IMR-90 (cell line): ENCODE measurements at regions not wholly inside any gene's neighbourhood (a gene's known extent, or its start where the extent isn't known, plus 50 kb on each side); places are given as distances from the start of the nearest gene placed in this dataset.

Experiments used
- ATAC-seq: fragments of 200-7000 bp; cut with Tn5 transposase; 2 replicates; pipeline ENCODE4 v1.9.1; 2020; ENCODE audit warnings: low read depth, mild to moderate bottlenecking, moderate library complexity
- BruUV-seq: library from RNA; stranded (reverse); fragments of 400-500 nt; replicated peaks from 2 replicates; lab custom pipeline; 2021; lab: Mats Ljungman, UMichigan
- CTCF ChIA-PET: fragments of 300-600 bp; formaldehyde crosslinking; extraction: SDS; loops from one replicate; lab custom pipeline; 2021; ENCODE audit warnings: antibody characterized with exemption; lab: Yijun Ruan, JAX
- POLR2A ChIA-PET: fragments of 300-600 bp; sonication (Branson Sonifier 250); formaldehyde crosslinking; loops from one replicate; lab custom pipeline; 2022; ENCODE audit warnings: antibody characterized with exemption; ENCODE audit not compliant: unreplicated experiment; lab: Charles Lee
- DNase-seq: peaks from one replicate; pipeline ENCODE4 v3.0.0; 2013
- H2AFZ ChIP-seq: replicated peaks from 2 replicates; pipeline ENCODE3; 2013; ENCODE audit warnings: low read length, mild to moderate bottlenecking; ENCODE audit not compliant: poor library complexity
- H2AK5ac ChIP-seq: 2 replicates; pipeline ENCODE4 v1.6.1; 2013; ENCODE audit warnings: low read depth, low read length, inconsistent platforms
- H2AK9ac ChIP-seq: replicated peaks from 2 replicates; pipeline ENCODE3; 2013; ENCODE audit warnings: mild to moderate bottlenecking, low read depth, low read length, moderate library complexity; ENCODE audit not compliant: poor library complexity
- H2BK120ac ChIP-seq: 2 replicates; pipeline ENCODE4 v1.6.1; 2013; ENCODE audit warnings: low read depth, low read length, inconsistent platforms
- H2BK15ac ChIP-seq: 3 replicates; pipeline ENCODE4 v1.6.1; 2013; ENCODE audit warnings: low read depth, low read length, inconsistent platforms
- H2BK20ac ChIP-seq: 2 replicates; pipeline ENCODE4 v1.6.1; 2013; ENCODE audit warnings: low read depth, mild to moderate bottlenecking, inconsistent platforms, low read length, moderate library complexity
- H2BK5ac ChIP-seq: 2 replicates; pipeline ENCODE4 v1.6.1; 2013; ENCODE audit warnings: mild to moderate bottlenecking, low read depth, low read length, inconsistent platforms; ENCODE audit not compliant: poor library complexity, severe bottlenecking
- H3K14ac ChIP-seq: replicated peaks from 2 replicates; pipeline ENCODE4 v1.6.1; 2013; ENCODE audit warnings: low read depth, low read length, inconsistent platforms
- H3K18ac ChIP-seq: 2 replicates; pipeline ENCODE4 v1.6.1; 2013; ENCODE audit warnings: low read depth, low read length, control low read depth
- H3K23ac ChIP-seq: 2 replicates; pipeline ENCODE4 v1.6.1; 2013; ENCODE audit warnings: low read depth, low read length, inconsistent platforms
- H3K27ac ChIP-seq: 2 replicates; pipeline ENCODE4 v1.5.1; 2013; ENCODE audit warnings: mild to moderate bottlenecking, control low read depth, low read length; ENCODE audit not compliant: insufficient read depth
- H3K27me3 ChIP-seq: 2 replicates; pipeline ENCODE4 v1.6.1; 2013; ENCODE audit warnings: low read length; ENCODE audit not compliant: control insufficient read depth, insufficient read depth
- H3K36me3 ChIP-seq: 2 replicates; pipeline ENCODE4 v1.6.1; 2013; ENCODE audit warnings: low read length, mixed read lengths; ENCODE audit not compliant: control insufficient read depth, insufficient read depth
- H3K4ac ChIP-seq: 2 replicates; pipeline ENCODE4 v1.6.1; 2013; ENCODE audit warnings: low read depth, low read length, inconsistent platforms
- H3K4me1 ChIP-seq: 2 replicates; pipeline ENCODE4 v1.6.1; 2013; ENCODE audit warnings: low read length, mixed read lengths; ENCODE audit not compliant: control insufficient read depth, insufficient read depth
- H3K4me2 ChIP-seq: 2 replicates; pipeline ENCODE4 v1.6.1; 2013; ENCODE audit warnings: low read depth, mild to moderate bottlenecking, control low read depth, low read length, moderate library complexity
- H3K4me3 ChIP-seq: 2 replicates; pipeline ENCODE4 v1.5.1; 2013; ENCODE audit warnings: low read depth, mild to moderate bottlenecking, control low read depth, low read length, moderate library complexity; ENCODE audit not compliant: insufficient read depth
- H3K56ac ChIP-seq: 2 replicates; pipeline ENCODE4 v1.6.1; 2013; ENCODE audit warnings: low read length, inconsistent platforms; ENCODE audit not compliant: insufficient read depth; ENCODE audit errors: extremely low read depth
- H3K79me1 ChIP-seq, 2 experiments: 2 replicates each; pipeline ENCODE4 v1.6.1; 2013; ENCODE audit warnings: low read length in 2 of 2, inconsistent platforms in 1 of 2, low read depth in 1 of 2
- H3K9ac ChIP-seq: 2 replicates; pipeline ENCODE4 v1.6.1; 2013; ENCODE audit warnings: low read depth, low read length, control low read depth
- H3K9me1 ChIP-seq: 2 replicates; pipeline ENCODE4 v1.6.1; 2013; ENCODE audit warnings: low read length, inconsistent platforms; ENCODE audit not compliant: insufficient read depth
- H3K9me3 ChIP-seq: 2 replicates; pipeline ENCODE4 v1.6.1; 2013; ENCODE audit warnings: low read length; ENCODE audit not compliant: control insufficient read depth, insufficient read depth
- H4K20me1 ChIP-seq: 2 replicates; pipeline ENCODE4 v1.6.1; 2013; ENCODE audit warnings: low read length, inconsistent platforms; ENCODE audit not compliant: insufficient read depth
- H4K5ac ChIP-seq: 2 replicates; pipeline ENCODE4 v1.6.1; 2013; ENCODE audit warnings: mild to moderate bottlenecking, low read depth, low read length, control low read depth
- H4K8ac ChIP-seq, 2 experiments: 2 replicates each; pipeline ENCODE4 v1.6.1; 2013; ENCODE audit warnings: low read depth in 2 of 2, low read length in 2 of 2, control low read depth in 1 of 2, inconsistent platforms in 1 of 2
- H4K91ac ChIP-seq: 2 replicates; pipeline ENCODE4 v1.6.1; 2013; ENCODE audit warnings: low read depth, low read length, inconsistent platforms; ENCODE audit not compliant: insufficient read depth
- BHLHE40 ChIP-seq: fragments of 150-350 bp; IDR thresholded peaks from 2 replicates; pipeline ENCODE4 v1.6.1; 2016; ENCODE audit warnings: mild to moderate bottlenecking, low read depth, low read length
- CEBPB ChIP-seq: IDR thresholded peaks from 2 replicates; pipeline ENCODE4 v1.6.1; 2012; ENCODE audit warnings: low read depth, low read length, improper control_type of control experiment
- CHD1 ChIP-seq: IDR thresholded peaks from 2 replicates; pipeline ENCODE4 v1.6.1; 2012; ENCODE audit warnings: low read depth, low read length, improper control_type of control experiment
- CTCF ChIP-seq: conservative IDR thresholded peaks from 2 replicates; pipeline ENCODE4 v1.5.1; 2012; ENCODE audit warnings: mild to moderate bottlenecking, low read depth, low read length, improper control_type of control experiment
- FOS ChIP-seq: fragments of 150-350 bp; IDR thresholded peaks from 2 replicates; pipeline ENCODE4 v1.6.1; 2016; ENCODE audit warnings: low read depth, low read length
- MAFK ChIP-seq: IDR thresholded peaks from 2 replicates; pipeline ENCODE4 v1.6.1; 2012; ENCODE audit warnings: low read depth, low read length, improper control_type of control experiment
- MAZ ChIP-seq: IDR thresholded peaks from 2 replicates; pipeline ENCODE4 v1.6.1; 2012; ENCODE audit warnings: low read depth, mild to moderate bottlenecking, low read length, improper control_type of control experiment, moderate library complexity, borderline replicate concordance
- MXI1 ChIP-seq: IDR thresholded peaks from 2 replicates; pipeline ENCODE4 v1.6.1; 2012; ENCODE audit warnings: low read depth, mild to moderate bottlenecking, low read length, moderate library complexity, borderline replicate concordance
- NFE2L2 ChIP-seq: fragments of 150-350 bp; IDR thresholded peaks from 2 replicates; pipeline ENCODE4 v1.6.1; 2016; ENCODE audit warnings: low read depth, mild to moderate bottlenecking, low read length
- RFX5 ChIP-seq: IDR thresholded peaks from 2 replicates; pipeline ENCODE4 v1.8.0; 2012; ENCODE audit warnings: low read depth, mild to moderate bottlenecking, low read length, moderate library complexity
- SMC3 ChIP-seq: fragments of 150-350 bp; IDR thresholded peaks from 2 replicates; pipeline ENCODE4 v1.6.1; 2016; ENCODE audit warnings: low read depth, mild to moderate bottlenecking, antibody characterized with exemption, low read length, moderate library complexity
- USF2 ChIP-seq: fragments of 150-350 bp; IDR thresholded peaks from 2 replicates; pipeline ENCODE4 v1.6.1; 2017; ENCODE audit warnings: mild to moderate bottlenecking, antibody characterized with exemption, low read length, low read depth
- dilution Hi-C: fragments of 300-500 bp; cut with HindIII; formaldehyde crosslinking; loops from one replicate; pipeline ENCODE4 v1.14.3; 2018; ENCODE audit warnings: low sequenced_read_pairs; ENCODE audit not compliant: unreplicated experiment
- in situ Hi-C: fragments of 300-500 bp; cut with MboI; formaldehyde crosslinking; loops from 3 replicates; pipeline ENCODE4 v1.14.3; 2019; ENCODE audit warnings: low sequenced_read_pairs, inconsistent platforms, mixed read lengths
- intact Hi-C: fragments of 100-400 bp; cut with micrococcal nuclease; formaldehyde crosslinking; loops from 2 replicates; pipeline ENCODE4 v1.10.0; 2022
- TF ChIP-seq, protein P1 (sequence below): fragments of 150-350 bp; IDR thresholded peaks from 2 replicates; pipeline ENCODE4 v1.6.1; 2016; ENCODE audit warnings: low read depth, mild to moderate bottlenecking, low read length, moderate library complexity, borderline replicate concordance

- no peak overlapping the region for H4K8ac ChIP-seq
- H3K79me1 ChIP-seq, result no peaks in the 10 kb centered on the region
- no peak overlapping the region for H4K91ac ChIP-seq
- H2AK9ac ChIP-seq, result no peak overlapping the region
- no peaks in the 10 kb centered on the region for H3K4me1 ChIP-seq
- H3K27ac ChIP-seq, result no peak overlapping the region
- H2BK20ac ChIP-seq, result no peak overlapping the region
- ChIA-PET CTCF (no interaction called here), POLR2A (no interaction called here)
- no peaks in the 10 kb centered on the region for H4K20me1 ChIP-seq
- no peak for TF ChIP-seq MAZ
- TF ChIP-seq MXI1, result no peak
- no peak for TF ChIP-seq FOS
- no peak for TF ChIP-seq MAFK
- TF ChIP-seq, protein P1, sequence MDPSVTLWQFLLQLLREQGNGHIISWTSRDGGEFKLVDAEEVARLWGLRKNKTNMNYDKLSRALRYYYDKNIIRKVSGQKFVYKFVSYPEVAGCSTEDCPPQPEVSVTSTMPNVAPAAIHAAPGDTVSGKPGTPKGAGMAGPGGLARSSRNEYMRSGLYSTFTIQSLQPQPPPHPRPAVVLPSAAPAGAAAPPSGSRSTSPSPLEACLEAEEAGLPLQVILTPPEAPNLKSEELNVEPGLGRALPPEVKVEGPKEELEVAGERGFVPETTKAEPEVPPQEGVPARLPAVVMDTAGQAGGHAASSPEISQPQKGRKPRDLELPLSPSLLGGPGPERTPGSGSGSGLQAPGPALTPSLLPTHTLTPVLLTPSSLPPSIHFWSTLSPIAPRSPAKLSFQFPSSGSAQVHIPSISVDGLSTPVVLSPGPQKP, result no peak
- TF ChIP-seq RFX5, result no peak
- TF ChIP-seq BHLHE40, result no peak
- TF ChIP-seq CEBPB, result no peak
- TF ChIP-seq USF2, result no peak
- TF ChIP-seq SMC3, result no peak
- TF ChIP-seq NFE2L2, result no peak
- TF ChIP-seq CHD1, result no peak
- no peak for TF ChIP-seq CTCF
- no peak overlapping the region for H3K9ac ChIP-seq
- no peak overlapping the region for H2BK5ac ChIP-seq
- H2BK120ac ChIP-seq, result no peak overlapping the region
- H3K4ac ChIP-seq, result no peak overlapping the region
- no peak overlapping the region for H3K4me3 ChIP-seq
- BruUV-seq, result no TSS peak
- no peaks in the 10 kb centered on the region for H3K36me3 ChIP-seq
- dilution Hi-C loops (no loop called here), in situ Hi-C loops (no loop called here), intact Hi-C loops (no loop called here)
- no peaks in the 10 kb centered on the region for H3K27me3 ChIP-seq
- no peak overlapping the region for H4K5ac ChIP-seq
- no peak overlapping the region for H2BK15ac ChIP-seq
- no peak overlapping the region for H3K56ac ChIP-seq
- no peak overlapping the region for H2AFZ ChIP-seq
- no peak overlapping the region for H3K14ac ChIP-seq
- H3K23ac ChIP-seq, result no peak overlapping the region
- no peak overlapping the region for H3K4me2 ChIP-seq
- H3K9me1 ChIP-seq, result no peaks in the 10 kb centered on the region
- ATAC-seq (no peak), DNase-seq (no peak)
- H3K18ac ChIP-seq, result no peak overlapping the region
- no peak overlapping the region for H2AK5ac ChIP-seq
- peaks cover 14% of the 10 kb centered on the region for H3K9me3 ChIP-seq
Observed at GRCh38 chr5:161183559-161183958, 331.5 kb upstream of the ATP10B start.
